ENCODE measurements at regions not wholly inside any gene's neighbourhood (a gene's known extent, or its start where the extent isn't known, plus 50 kb on each side); places are given as distances from the start of the nearest gene placed in this dataset.
"Not testable (repeated sequence)": the region's sequence is repeated elsewhere in the genome, so short reads cannot be mapped to it uniquely, and the experiment has no call there.

DNA sequence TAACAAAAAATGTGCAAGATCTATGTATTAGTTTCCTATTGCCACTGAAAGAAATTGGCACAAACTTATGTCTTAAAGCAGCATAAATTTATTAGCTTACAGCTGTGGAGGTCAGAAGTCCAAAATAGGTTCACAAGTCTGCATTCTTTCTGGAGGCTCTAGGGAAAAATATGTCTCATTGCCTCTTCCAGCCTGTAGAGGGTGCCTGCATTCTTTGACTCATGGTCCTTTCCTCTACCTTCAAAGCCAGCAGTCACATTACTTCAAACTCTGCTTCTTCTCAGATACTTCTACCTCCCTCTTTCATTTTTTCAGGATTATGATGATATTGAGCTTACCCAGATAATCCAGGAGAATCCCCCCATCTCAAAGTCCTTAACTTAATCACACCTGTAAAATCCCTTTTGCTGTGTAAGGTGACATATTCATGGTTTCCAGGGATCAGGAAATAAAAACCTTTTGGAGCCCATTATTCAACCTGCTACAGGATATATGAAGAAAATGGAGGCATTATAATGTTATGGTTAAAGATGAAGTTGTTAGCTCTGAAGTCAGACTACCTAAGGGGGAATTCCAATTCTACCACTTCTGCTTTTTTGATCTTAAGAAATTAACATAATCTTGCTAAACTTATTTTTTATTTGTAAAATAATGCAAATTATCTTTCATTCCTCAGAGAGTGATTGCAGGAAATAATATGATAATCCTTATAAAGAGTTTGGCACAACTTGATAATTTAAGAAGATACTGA is 686.2 kb downstream of the PRIM2 start:
- peak; percentile 3 for DNase-seq (ENCODE audit: low read depth)

DNA sequence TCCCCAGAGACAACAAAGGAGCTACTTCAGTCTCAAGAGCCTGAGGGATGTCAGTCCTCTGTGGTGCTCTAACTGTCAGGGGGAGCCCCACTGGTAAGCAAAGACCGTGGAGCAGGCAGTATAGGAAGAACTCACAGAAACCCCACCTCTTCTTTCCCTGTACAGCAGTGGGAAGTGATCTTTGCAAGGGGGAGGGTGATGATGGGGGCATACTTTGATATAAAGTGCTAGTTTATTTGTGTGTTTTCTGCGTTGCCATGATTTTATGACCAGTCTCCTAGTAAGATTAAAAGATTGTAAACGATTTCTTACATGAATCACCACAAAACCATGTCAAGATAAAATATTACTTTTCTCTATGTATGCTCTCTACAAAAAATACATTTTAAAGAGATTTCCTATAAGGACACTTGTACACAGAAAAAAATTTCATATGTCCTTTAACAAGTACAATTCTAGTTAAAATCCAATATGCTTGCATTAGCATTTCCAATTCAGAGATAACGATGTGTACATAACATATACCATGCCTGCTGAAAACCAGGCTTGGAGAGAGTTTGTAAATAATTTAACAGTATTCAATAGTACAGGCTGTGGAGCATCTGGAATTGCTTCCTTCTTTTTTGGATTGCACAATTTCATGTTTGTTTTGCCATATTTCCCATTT is 690.0 kb downstream of the PRIM2 start:
- H3K4me3 ChIP-seq (ENCODE audit: low read depth, low read length); DNase-seq (ENCODE audit: low read depth): not testable (repeated sequence)

More for the DNA sequence above, 686.2 kb downstream of the PRIM2 start:
- not testable (repeated sequence) for H3K4me3 ChIP-seq (ENCODE audit: low read depth, low read length)
- TF ChIP-seq, protein P1, sequence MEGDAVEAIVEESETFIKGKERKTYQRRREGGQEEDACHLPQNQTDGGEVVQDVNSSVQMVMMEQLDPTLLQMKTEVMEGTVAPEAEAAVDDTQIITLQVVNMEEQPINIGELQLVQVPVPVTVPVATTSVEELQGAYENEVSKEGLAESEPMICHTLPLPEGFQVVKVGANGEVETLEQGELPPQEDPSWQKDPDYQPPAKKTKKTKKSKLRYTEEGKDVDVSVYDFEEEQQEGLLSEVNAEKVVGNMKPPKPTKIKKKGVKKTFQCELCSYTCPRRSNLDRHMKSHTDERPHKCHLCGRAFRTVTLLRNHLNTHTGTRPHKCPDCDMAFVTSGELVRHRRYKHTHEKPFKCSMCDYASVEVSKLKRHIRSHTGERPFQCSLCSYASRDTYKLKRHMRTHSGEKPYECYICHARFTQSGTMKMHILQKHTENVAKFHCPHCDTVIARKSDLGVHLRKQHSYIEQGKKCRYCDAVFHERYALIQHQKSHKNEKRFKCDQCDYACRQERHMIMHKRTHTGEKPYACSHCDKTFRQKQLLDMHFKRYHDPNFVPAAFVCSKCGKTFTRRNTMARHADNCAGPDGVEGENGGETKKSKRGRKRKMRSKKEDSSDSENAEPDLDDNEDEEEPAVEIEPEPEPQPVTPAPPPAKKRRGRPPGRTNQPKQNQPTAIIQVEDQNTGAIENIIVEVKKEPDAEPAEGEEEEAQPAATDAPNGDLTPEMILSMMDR (conservative IDR thresholded peaks at IDR 0.05; ENCODE audit: low read depth, low read length): peak; percentile 18

DNA sequence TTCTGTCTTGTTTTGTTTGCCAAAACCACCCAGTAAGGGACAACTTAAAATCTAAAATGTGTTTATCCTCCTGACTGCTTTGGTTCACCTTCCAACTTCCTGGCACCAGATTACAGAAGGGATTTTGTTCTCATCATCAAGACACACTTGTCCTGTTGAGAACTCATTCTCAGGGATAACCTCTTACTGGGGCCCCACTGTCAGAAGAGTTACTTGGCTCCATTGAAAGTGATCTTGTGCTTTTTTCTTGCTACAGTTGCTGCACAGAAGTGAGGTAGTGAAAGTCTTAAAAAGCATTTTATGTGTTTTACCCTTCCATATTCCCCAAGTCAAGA is 690.5 kb downstream of the PRIM2 start:
- not testable (repeated sequence) for H3K4me3 ChIP-seq (ENCODE audit: low read depth, low read length); DNase-seq (ENCODE audit: low read depth)

DNA sequence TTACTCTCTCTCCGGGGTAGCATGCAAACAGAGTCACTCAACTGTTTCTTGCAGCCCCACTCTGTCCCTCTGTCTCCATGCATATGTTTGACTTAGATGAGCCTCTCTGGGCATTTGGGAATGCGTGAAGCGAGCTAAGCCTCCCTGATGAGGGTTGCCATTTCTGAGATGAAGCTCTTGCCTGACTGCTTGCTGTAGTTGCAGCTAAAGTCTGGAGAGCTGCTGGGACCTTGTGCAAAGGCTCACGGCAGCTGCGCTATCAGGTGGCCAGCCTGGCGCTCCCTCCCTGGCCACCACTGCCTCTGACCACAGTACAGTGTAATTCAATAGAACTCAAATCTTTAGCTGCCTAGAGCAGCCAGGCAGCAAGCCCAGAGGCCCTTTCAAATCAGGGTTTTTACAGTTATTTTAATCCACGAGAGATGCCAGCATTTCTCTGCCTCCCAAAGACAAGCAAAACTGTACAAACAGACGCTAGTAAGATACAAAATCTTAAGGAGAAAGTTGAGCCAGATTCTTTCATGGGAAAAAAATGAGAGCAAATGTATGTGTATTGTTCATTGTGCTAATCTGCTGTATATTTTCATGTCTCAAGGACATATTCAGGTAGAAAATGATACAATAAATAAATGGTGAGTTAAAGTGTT is 694.6 kb downstream of the PRIM2 start:
- DNase-seq (ENCODE audit: low read depth); H3K4me3 ChIP-seq (ENCODE audit: low read depth, low read length): not testable (repeated sequence)

DNA sequence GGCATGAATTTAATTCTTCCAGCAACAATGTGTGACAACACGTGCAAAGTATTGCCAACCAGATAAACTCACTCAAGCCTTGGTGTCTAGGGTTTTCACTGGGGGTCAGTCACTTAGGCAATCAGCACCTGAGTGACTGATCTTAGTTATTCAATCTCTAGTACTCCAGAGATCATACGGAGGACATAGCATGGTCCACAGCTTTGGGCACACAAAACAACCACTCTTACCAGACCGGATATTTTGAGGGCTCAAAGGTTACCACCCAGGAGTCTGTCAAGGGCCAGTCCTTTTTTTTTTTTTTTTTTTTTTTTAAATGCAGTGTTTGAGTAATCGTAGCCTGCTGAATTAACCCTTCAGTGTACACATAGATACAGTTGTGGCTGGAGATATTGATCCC is 699.2 kb downstream of the PRIM2 start:
- DNase-seq (ENCODE audit: low read depth); H3K4me3 ChIP-seq (ENCODE audit: low read depth, low read length): not testable (repeated sequence)

DNA sequence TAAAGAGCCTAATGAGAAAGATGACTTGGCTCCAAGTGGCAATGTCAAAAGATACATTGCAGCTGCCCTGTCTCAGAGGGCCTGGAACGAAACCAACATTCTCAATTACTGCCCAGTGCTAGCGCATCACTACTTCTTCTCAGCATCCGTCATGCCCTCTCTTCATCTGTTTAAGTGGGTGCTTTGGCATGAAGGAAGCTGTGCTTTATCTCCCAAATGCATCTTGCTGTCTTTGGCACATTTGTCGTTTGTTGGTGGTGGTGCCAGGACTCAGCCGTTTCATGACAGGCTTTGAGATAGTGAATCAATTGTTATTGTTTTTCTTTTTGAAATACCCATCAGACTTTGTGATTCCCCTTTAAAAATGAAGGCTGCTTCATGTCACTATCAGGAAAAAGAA is 710.8 kb downstream of the PRIM2 start:
- not testable (repeated sequence) for DNase-seq (ENCODE audit: low read depth); H3K4me3 ChIP-seq (ENCODE audit: low read depth, low read length)

DNA sequence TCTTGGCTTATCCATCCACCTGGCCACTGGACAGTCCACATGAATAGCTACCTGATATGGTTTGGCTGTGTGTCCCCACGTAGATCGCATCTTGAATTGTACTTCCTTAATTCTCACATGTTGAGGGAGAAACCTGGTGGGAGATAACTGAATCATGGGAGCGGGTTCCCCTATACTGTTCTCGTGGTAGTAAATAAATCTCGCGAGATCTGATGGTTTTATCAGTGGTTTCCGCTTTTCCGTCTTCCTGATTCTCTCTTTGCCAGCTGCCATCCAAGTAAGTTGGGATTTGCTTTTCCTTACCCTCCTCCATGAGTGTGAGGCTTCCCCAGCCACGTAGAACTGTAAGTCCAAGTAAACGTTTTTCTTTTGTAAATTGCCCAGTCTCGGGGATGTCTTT is 720.8 kb downstream of the PRIM2 start:
- not testable (repeated sequence) for H3K4me3 ChIP-seq (ENCODE audit: low read depth, low read length); DNase-seq (ENCODE audit: low read depth)

DNA sequence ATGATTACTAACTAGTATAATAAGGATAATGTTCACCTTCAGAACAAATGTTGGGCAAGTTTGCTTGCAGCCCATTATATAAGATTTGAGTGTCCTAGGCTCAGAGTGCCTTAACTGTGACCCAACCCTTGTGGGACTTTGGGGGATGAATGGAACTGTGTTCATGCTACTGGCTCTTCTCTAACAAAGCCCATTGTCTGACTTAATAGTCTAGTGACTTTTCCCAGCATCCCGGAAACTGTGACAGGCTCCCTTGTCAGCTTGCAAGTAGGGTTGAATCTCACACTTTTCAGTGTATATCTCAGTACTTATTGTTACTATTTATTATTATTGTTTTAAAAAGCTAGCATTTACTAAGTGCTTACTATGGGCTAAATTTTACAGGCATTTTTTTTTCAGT is 729.2 kb downstream of the PRIM2 start:
- not testable (repeated sequence) for DNase-seq (ENCODE audit: low read depth); H3K4me3 ChIP-seq (ENCODE audit: low read depth, low read length)

DNA sequence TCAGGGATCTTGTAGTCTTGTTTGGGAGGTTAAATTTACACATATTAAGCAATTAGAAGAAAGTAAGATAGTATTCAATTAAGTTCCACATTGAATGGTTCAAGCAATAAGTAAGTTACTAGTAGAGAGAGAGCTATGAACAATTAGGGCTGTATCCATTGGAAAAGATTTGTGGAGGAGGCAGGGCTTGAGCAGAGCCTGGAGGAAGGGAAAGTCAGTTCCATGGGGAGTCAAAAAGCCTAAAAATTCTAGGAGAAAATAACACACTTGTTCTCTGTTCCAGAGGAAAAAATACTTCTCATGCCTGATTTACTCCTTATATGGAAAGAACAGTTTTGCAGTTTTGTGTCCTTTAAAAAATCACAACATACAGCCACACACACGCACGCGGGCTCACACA is 730.0 kb downstream of the PRIM2 start:
- not testable (repeated sequence) for H3K4me3 ChIP-seq (ENCODE audit: low read depth, low read length); DNase-seq (ENCODE audit: low read depth)

DNA sequence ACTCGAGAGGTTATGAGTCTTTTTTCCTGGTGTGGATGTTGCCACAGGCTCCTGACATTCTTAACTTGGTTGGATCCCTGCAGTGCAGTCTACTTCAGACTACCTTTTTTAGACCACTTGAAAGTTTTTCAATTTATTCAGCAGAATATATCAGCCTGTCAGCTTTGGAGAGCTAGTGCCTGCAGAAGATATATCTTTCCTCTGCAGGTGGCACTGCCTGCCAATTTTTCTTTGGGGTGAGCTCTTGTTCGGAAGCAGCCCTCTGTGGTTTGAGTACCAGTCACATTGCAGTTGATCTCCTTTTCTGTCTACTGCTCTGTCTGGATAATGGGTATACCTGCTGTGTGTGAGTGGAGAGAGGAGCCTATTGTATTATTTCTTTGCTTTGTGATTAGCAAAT is 730.4 kb downstream of the PRIM2 start:
- not testable (repeated sequence) for H3K4me3 ChIP-seq (ENCODE audit: low read depth, low read length); DNase-seq (ENCODE audit: low read depth)

DNA sequence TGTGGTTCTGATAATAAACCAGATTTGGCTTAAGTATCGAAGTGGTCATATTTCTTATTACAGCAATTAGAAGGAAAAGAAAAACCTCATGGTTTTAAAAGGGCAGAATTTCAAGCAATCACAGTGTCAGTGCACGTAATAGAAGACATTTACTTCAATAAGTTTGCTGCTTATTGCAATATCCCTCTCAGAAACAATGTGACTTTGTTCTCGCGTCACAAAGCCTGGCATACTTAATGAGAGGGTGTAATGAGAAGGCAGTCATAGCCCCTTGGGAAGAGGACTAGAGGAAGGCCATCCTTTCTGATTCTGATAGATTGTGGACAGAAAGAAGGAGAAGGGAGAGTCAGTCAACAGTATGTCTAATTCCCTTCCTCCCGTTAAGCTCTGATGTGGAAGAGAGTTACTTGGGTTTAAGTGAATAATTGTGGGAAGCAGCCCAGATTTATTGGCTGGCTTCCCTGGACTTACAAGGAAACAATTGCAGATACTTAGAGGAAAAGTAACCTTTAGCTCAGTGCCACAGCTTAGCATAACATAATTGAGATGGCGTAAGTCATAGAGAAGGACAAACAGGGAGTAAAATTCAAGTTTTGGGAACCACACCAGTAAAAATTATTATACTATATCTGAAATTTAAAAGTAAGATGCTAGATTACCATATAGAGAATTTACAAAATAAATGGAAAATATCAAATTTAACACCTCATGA is 738.2 kb downstream of the PRIM2 start:
- DNase-seq (ENCODE audit: low read depth); H3K4me3 ChIP-seq (ENCODE audit: low read depth, low read length): not testable (repeated sequence)

DNA sequence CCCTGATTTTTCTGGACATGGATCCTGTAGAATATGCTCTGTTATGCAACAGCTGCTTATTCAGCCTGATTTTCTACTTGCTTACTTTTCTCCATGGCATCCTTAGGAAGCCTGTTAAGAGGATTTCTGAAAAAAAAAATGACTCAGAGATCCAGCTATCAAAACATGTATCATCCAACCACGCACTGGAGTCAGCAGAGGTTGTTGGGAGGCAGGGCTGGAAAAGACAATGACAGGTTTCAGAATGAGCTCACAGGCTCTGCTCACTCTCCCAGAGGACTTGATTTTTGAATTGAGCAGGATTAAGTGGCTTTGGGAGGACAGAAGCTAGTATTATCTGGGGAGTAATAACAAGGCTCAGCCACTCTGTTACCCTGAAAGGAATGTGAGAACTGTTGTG is 742.3 kb downstream of the PRIM2 start:
- H3K4me3 ChIP-seq (ENCODE audit: low read depth, low read length); DNase-seq (ENCODE audit: low read depth): not testable (repeated sequence)

DNA sequence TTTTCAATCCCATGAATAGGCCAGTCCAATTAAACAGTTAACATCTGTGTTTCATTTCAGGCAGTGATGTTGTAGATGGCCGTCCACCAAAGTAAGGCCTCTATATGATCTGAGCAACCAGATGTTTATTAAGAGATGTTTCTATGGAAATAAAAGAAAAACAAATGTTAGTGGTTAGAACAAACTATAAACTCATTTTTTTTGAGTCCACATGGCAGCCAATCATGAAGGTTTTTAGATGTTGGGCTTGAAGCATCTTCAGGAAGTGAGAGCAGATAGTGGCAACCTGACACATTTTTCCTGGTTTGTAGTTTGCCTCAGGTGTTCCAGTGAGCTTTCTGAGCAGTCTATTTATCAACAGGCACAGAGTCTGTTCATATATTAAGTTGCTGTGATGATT is 746.1 kb downstream of the PRIM2 start:
- not testable (repeated sequence) for DNase-seq (ENCODE audit: low read depth); H3K4me3 ChIP-seq (ENCODE audit: low read depth, low read length)

DNA sequence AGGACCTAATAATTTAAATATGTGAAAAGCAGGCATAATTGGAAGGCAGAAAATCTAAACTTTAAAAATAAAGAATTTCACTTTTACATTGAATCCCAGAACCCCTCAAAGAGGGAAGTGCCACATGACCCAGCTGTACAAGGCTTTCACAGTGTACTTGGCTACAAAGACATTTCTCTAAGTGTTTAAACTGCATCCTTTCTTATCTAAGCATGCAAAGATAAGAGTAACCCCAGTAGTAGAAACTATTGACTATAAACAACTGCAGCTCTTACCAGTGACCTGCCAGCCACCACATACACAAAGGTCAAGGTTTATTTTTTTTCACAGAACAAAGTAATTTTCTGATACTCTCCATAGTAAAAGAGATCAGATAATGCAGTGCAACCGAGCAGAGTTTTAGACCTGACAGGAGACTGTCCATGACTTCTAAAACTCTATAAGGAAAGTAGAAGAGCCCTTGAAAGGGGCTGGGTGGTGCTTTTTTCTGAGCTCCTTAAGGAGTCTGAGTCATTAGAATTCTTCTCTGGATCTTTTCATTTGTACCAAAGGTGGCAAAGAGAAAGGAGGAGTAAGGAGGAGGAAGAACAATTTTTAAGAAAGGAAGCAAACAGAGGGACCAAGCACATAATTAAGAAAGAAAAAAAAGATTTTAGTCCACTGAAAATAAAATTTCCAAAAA is 750.6 kb downstream of the PRIM2 start:
- DNase-seq (ENCODE audit: low read depth); H3K4me3 ChIP-seq (ENCODE audit: low read depth, low read length): not testable (repeated sequence)

Data from choroid plexus epithelial cell (primary cell).